Sigmoid colon (tissue), 4 donors: ENCODE measurements at regions not wholly inside any gene's neighbourhood (a gene's known extent, or its start where the extent isn't known, plus 50 kb on each side); places are given as distances from the start of the nearest gene placed in this dataset.

Experiments used
- CTCF ChIP-seq, 4 experiments: fragments of 450-650 bp in 3 of 4; fragments of 200-600 bp in 1 of 4; IDR thresholded peaks; one replicate each; pipeline ENCODE4 v1.5.1; 2016 to 2019; ENCODE audit warnings: antibody characterized with exemption in 4 of 4, mild to moderate bottlenecking in 3 of 4, moderate library complexity in 2 of 4
- EP300 ChIP-seq, 4 donors: sonication (generic); formaldehyde crosslinking; IDR thresholded peaks; one replicate each; pipeline ENCODE4 v1.6.1; 2017; ENCODE audit warnings: antibody characterized with exemption in 4 of 4
- POLR2A ChIP-seq, 2 donors: fragments of 450-650 bp; IDR thresholded peaks; one replicate each; pipeline ENCODE4 v1.6.1; 2016; ENCODE audit warnings: antibody characterized with exemption in 2 of 2, mild to moderate bottlenecking in 2 of 2, moderate library complexity in 2 of 2
- POLR2AphosphoS5 ChIP-seq, 4 donors: sonication (generic); formaldehyde crosslinking; IDR thresholded peaks; one replicate each; pipeline ENCODE4 v1.6.1; 2017; ENCODE audit warnings: antibody characterized with exemption in 4 of 4

GRCh38 chr1:30342535-30343141, 380.7 kb downstream of the MATN1 start:
- TF ChIP-seq POLR2A (IDR thresholded peaks at IDR 0.05) (no peak), CTCF (IDR thresholded peaks at IDR 0.05) (no peak), POLR2AphosphoS5 (IDR thresholded peaks at IDR 0.05) (no peak), EP300 (IDR thresholded peaks at IDR 0.05) (no peak)
